K562 (cell line): ENCODE measurements at regions not wholly inside any gene's neighbourhood (a gene's known extent, or its start where the extent isn't known, plus 50 kb on each side); places are given as distances from the start of the nearest gene placed in this dataset.

ENCODE experiments used
- ELF1 ChIP-seq: fragments of 200-800 bp; sonication (Bioruptor generic); IDR thresholded peaks from 2 replicates; pipeline ENCODE4 v1.6.1; 2016; ENCODE audit warnings: missing genetic modification characterization, missing compliant biosample characterization
- HMGXB4 ChIP-seq: sonication (generic); formaldehyde crosslinking; IDR thresholded peaks from 2 replicates; pipeline ENCODE4 v1.8.1; 2023; ENCODE audit warnings: mild to moderate bottlenecking, missing genetic modification reagents
- IRF2 ChIP-seq: sonication (generic); formaldehyde crosslinking; IDR thresholded peaks from 2 replicates; pipeline ENCODE4 v1.8.1; 2022; ENCODE audit warnings: mild to moderate bottlenecking, missing genetic modification reagents
- POLR2AphosphoS5 ChIP-seq: IDR thresholded peaks from 2 replicates; pipeline ENCODE4 v1.6.1; 2011; ENCODE audit warnings: mild to moderate bottlenecking, low read depth, low read length, moderate library complexity; ENCODE audit not compliant: control insufficient read depth, insufficient read depth
- RBM34 ChIP-seq: fragments of 200-400 bp; formaldehyde crosslinking; IDR thresholded peaks from 2 replicates; pipeline ENCODE4 v1.6.1; 2018; ENCODE audit warnings: low read length, borderline replicate concordance; ENCODE audit not compliant: insufficient read depth
- SLC30A9 ChIP-seq: fragments of 250-450 bp; sonication (Bioruptor Pico); IDR thresholded peaks from 2 replicates; pipeline ENCODE4 v1.8.0; 2022; ENCODE audit warnings: mild to moderate bottlenecking, moderate library complexity
- ZNF197 ChIP-seq: fragments of 200-800 bp; sonication (Bioruptor generic); IDR thresholded peaks from 2 replicates; pipeline ENCODE4 v1.6.1; 2016; ENCODE audit warnings: low read depth, missing genetic modification characterization, missing compliant biosample characterization
- ZNF274 ChIP-seq: IDR thresholded peaks from 2 replicates; pipeline ENCODE4 v1.6.1; 2011; ENCODE audit warnings: low read depth, mild to moderate bottlenecking, low read length, moderate library complexity, borderline replicate concordance
- ZNF512 ChIP-seq: IDR thresholded peaks from 2 replicates; pipeline ENCODE4 v1.6.1; 2016; ENCODE audit warnings: missing genetic modification characterization, missing compliant biosample characterization
- ZNF57 ChIP-seq: fragments of 450-650 bp; formaldehyde crosslinking; IDR thresholded peaks from 2 replicates; pipeline ENCODE4 v1.4.0; 2020; ENCODE audit warnings: mild to moderate bottlenecking, moderate library complexity
- ZNF586 ChIP-seq: fragments of 450-650 bp; formaldehyde crosslinking; conservative IDR thresholded peaks from 2 replicates; pipeline ENCODE4 v1.4.0; 2020; ENCODE audit warnings: mild to moderate bottlenecking, moderate library complexity
- ZNF592 ChIP-seq: fragments of 450-650 bp; IDR thresholded peaks from 2 replicates; pipeline ENCODE4 v1.6.1; 2017; ENCODE audit warnings: antibody characterized with exemption, mild to moderate bottlenecking
- ZNF77 ChIP-seq: fragments of 250-450 bp; sonication (Bioruptor Pico); IDR thresholded peaks from 2 replicates; pipeline ENCODE4 v1.5.0; 2020
- TF ChIP-seq, protein P1 (sequence below): fragments of 250-450 bp; sonication (Bioruptor Pico); IDR thresholded peaks from 2 replicates; pipeline ENCODE4 v1.4.0; 2020

- TF ChIP-seq, protein P1, sequence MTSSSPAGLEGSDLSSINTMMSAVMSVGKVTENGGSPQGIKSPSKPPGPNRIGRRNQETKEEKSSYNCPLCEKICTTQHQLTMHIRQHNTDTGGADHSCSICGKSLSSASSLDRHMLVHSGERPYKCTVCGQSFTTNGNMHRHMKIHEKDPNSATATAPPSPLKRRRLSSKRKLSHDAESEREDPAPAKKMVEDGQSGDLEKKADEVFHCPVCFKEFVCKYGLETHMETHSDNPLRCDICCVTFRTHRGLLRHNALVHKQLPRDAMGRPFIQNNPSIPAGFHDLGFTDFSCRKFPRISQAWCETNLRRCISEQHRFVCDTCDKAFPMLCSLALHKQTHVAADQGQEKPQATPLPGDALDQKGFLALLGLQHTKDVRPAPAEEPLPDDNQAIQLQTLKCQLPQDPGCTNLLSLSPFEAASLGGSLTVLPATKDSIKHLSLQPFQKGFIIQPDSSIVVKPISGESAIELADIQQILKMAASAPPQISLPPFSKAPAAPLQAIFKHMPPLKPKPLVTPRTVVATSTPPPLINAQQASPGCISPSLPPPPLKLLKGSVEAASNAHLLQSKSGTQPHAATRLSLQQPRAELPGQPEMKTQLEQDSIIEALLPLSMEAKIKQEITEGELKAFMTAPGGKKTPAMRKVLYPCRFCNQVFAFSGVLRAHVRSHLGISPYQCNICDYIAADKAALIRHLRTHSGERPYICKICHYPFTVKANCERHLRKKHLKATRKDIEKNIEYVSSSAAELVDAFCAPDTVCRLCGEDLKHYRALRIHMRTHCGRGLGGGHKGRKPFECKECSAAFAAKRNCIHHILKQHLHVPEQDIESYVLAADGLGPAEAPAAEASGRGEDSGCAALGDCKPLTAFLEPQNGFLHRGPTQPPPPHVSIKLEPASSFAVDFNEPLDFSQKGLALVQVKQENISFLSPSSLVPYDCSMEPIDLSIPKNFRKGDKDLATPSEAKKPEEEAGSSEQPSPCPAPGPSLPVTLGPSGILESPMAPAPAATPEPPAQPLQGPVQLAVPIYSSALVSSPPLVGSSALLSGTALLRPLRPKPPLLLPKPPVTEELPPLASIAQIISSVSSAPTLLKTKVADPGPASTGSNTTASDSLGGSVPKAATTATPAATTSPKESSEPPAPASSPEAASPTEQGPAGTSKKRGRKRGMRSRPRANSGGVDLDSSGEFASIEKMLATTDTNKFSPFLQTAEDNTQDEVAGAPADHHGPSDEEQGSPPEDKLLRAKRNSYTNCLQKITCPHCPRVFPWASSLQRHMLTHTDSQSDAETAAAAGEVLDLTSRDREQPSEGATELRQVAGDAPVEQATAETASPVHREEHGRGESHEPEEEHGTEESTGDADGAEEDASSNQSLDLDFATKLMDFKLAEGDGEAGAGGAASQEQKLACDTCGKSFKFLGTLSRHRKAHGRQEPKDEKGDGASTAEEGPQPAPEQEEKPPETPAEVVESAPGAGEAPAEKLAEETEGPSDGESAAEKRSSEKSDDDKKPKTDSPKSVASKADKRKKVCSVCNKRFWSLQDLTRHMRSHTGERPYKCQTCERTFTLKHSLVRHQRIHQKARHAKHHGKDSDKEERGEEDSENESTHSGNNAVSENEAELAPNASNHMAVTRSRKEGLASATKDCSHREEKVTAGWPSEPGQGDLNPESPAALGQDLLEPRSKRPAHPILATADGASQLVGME (CRISPR knock-in tag): no peak
- TF ChIP-seq SLC30A9 (CRISPR knock-in tag): no peak
- TF ChIP-seq ZNF77: no peak
- TF ChIP-seq ZNF512 (tag): no peak
- TF ChIP-seq ZNF586 (CRISPR knock-in tag): no peak
- TF ChIP-seq ELF1 (tag): no peak
- TF ChIP-seq POLR2AphosphoS5: peak; percentile 90
- no peak for TF ChIP-seq ZNF197 (CRISPR knock-in tag)
- TF ChIP-seq IRF2 (CRISPR knock-in tag): no peak
- TF ChIP-seq ZNF274: no peak
- no peak for TF ChIP-seq RBM34
- no peak for TF ChIP-seq HMGXB4
- TF ChIP-seq ZNF592: peak; percentile 44; the same call in 1 of the 2 replicates
- TF ChIP-seq ZNF57 (CRISPR knock-in tag): no peak
Measured at GRCh38 chr15:95170561-95171380, 939.4 kb downstream of the MCTP2 start (continued).
